ENCODE measurements at regions not wholly inside any gene's neighbourhood (a gene's known extent, or its start where the extent isn't known, plus 50 kb on each side); places are given as distances from the start of the nearest gene placed in this dataset.
A peak's percentile ranks its signal among the peaks of the same experiment; 100 is the strongest.
"Not testable (repeated sequence)": the region's sequence is repeated elsewhere in the genome, so short reads cannot be mapped to it uniquely, and the experiment has no call there.

DNA sequence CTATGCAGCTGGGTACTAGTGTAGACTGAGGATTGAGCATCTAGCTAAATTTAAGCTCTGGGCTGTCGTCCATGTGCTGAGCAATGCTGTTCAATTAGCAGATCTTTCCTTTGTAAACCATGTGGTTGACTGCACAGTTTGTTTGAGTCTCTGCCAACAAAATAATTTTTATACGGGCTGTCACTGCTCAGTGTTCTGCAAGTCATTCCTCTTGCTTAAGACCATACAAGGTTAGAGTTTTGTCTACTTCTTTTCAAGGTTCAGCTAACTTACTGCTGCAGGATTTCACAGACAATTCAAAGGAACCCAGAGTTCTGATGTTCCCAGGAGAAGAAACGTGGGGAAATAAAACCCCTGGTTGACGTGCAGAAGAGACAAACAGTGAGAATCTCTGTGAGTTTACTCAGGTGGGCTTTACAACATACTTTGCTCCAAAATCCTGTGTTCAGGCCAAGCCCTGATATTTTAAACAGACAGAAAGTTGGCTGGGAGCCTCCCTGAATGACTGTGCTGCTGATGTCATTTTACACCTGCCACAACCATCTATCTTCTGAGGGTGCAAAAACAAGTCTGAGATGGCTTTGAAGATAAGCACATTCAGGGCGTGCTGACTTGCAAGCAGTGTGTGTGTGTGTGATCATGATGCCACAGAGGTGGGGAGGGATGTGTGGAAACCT is 177.1 kb upstream of the SVIL start:
- DNase-seq (ENCODE audit: missing footprints) = no peak
- intact Hi-C loops (cut with DNase I) = no loop called here
- peak; percentile 79 for ATAC-seq

- intact Hi-C loops (cut with DNase I) = no loop called here
- DNase-seq (ENCODE audit: missing footprints) = no peak
- ATAC-seq = no peak
These were observed 176.0 kb upstream of the SVIL start for GRCh38 chr10:29810816-29811215.

DNA sequence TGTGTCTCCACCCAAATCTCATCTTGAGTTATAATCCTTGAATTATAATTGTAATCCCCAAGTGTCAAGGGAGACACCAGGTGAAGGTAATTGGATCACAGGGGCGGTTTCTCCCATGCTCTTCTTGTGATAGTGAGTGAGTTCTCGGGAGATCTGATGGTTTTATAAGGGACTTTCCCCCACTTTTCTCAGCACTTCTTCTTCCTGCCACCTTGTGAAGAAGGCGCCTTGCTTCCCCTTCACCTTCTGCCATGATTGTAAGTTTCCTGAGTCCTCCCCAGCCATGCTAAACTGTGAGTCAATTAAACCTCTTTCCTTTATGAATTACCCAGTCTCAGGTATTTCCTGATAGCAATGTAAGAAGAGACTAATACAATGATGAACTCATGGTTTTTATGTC is 175.5 kb upstream of the SVIL start:
- intact Hi-C loops (cut with DNase I); DNase-seq (ENCODE audit: missing footprints); ATAC-seq: not testable (repeated sequence)

DNA sequence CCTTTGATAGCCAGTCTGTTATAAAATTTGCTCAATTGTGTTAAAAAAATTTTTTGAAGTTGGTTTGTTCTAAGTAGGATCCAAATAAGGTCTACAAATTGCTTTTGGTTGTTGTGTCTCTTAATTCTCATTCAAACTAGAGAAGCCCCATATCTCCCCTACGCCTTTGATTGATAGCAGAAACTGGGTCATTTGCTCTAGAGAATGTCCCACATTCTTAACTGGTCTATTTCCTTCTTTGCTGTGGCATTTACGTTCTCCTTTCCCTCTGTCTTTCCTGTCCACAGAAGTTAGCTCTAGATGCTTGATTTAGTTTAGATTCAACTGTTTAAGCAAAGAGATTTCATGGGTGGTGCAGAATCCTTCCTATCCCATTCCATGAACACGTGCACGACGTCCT is 174.6 kb upstream of the SVIL start:
- ATAC-seq = no peak
- no peak for DNase-seq (ENCODE audit: missing footprints)
- intact Hi-C loops (cut with DNase I) = no loop called here

DNA sequence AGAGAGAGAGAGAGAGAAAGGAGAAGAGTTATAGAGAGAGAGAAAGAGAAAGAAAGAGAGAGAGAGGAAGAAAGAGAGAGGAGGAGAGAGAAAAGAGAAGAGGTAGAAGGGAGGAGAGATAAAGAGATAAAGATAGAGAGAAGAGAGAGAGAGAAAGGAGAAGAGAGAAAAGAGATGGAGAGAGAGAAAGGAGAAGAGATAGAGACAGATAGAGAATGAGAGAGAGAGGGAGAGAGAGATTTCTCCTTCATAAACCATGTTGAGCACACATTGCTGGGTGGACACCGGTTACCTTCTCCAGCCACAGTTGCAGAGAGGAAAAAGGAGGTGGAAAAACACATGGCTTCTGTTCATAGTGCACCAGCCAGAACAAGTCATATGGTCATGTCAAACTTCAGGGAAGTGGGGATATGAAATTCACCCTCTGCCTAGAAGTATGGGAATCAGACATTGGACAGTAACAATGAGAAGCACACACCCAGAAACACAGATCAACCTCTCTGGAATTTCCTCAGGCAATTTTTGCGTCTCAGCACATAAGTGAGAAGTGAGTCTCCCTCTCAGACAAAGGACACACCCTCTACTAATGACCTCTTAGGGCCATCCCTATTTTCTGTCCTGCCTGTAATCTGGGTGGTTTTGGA is 172.5 kb upstream of the SVIL start:
- intact Hi-C loops (cut with DNase I) = no loop called here
- ATAC-seq (no peak), DNase-seq (ENCODE audit: missing footprints) (no peak)

DNA sequence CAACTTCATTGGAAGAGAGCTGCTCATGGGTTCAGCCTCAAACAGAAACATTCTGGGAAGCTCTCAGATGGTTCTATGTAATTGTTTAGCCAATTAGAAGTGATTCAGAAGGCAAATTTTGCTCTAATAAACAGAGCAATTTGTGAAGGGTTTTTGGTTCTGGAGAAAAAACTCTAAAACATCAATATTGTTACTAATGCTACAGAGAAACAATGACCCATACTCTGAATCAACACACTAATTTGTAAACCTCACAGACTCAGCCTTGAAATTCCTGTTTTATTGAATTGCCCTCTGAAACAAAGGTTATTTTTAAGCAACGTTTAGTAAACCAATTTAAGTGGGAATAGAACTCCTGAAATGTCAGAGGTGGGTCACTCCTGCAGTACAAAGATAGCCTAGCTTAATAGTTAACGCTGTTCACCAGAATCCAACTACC is 171.6 kb upstream of the SVIL start:
- no peak for ATAC-seq
- intact Hi-C loops (cut with DNase I) = no loop called here
- no peak for DNase-seq (ENCODE audit: missing footprints)

DNA sequence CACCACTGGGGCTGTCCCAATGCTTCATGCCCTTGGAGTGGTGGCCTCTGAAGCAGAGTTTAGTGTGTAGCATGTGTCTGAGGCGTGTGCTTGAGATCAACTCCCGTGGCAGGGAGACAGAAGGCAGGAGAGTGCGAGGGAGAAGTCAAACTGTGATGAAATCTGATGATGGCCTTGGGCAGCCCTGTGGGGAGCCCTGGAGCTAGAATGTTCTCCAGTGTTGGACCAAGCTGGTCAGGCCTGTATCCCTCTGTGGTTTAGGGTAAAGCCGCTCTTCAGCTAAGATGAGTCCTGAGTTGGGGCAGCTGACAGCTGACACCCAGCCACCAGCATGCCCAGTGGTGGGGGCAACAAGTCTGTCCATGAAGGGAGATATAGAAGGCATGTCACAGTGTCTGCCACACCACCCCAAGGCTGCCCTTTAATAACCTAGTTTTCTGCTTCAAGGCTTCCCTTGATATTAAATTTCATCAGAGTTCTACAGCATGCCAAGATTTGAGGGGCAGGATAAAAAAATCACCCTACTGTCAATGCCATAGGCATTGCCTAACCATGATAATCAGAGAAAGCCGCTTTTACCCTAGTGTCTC is 170.5 kb upstream of the SVIL start:
- intact Hi-C loops (cut with DNase I) = no loop called here
- no peak for DNase-seq (ENCODE audit: missing footprints)
- ATAC-seq = peak; percentile 52

- ATAC-seq (peak; percentile 38), DNase-seq (ENCODE audit: missing footprints) (no peak)
- intact Hi-C loops (cut with DNase I) = no loop called here
These were observed 169.5 kb upstream of the SVIL start for GRCh38 chr10:29804025-29804852.

DNA sequence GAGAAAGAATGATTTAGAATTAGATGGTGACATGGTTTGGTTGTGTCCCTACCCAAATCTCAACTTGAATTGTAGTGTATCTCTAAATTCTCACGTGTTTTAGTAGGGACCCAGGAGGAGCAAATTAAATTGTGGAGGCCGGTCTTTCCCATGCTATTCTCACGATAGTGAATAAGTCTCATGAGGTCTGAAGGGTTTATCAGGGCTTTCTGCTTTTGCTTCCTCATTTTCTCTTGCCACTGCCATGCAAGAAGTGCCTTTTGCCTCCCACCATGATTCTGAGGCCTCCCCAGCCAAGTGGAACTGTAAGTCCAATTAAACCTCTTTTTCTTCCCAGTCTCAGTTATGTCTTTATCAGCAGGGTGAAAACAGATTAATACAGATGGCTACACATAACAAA is 167.4 kb upstream of the SVIL start:
- ATAC-seq (no peak), DNase-seq (ENCODE audit: missing footprints) (no peak)
- intact Hi-C loops (cut with DNase I) = no loop called here

- DNase-seq (ENCODE audit: missing footprints) = no peak
- ATAC-seq = no peak
- intact Hi-C loops (cut with DNase I) = loop anchor here (5.0 kb wide), 1 partner anchor 38 kb away; no protein-coding TSS in a partner anchor
These were observed 164.3 kb upstream of the SVIL start for GRCh38 chr10:29798921-29799690.

- DNase-seq (ENCODE audit: missing footprints) (no peak), ATAC-seq (no peak)
- intact Hi-C loops (cut with DNase I) = loop anchor here (5.0 kb wide), 1 partner anchor 40 kb away; no protein-coding TSS in a partner anchor
These were observed 162.8 kb upstream of the SVIL start for GRCh38 chr10:29797616-29798015.

- ATAC-seq (no peak), DNase-seq (ENCODE audit: missing footprints) (no peak)
- intact Hi-C loops (cut with DNase I) = loop anchor here (5.0 kb wide), 1 partner anchor 41 kb away; no protein-coding TSS in a partner anchor
These were observed 161.1 kb upstream of the SVIL start for GRCh38 chr10:29795850-29796249.

DNA sequence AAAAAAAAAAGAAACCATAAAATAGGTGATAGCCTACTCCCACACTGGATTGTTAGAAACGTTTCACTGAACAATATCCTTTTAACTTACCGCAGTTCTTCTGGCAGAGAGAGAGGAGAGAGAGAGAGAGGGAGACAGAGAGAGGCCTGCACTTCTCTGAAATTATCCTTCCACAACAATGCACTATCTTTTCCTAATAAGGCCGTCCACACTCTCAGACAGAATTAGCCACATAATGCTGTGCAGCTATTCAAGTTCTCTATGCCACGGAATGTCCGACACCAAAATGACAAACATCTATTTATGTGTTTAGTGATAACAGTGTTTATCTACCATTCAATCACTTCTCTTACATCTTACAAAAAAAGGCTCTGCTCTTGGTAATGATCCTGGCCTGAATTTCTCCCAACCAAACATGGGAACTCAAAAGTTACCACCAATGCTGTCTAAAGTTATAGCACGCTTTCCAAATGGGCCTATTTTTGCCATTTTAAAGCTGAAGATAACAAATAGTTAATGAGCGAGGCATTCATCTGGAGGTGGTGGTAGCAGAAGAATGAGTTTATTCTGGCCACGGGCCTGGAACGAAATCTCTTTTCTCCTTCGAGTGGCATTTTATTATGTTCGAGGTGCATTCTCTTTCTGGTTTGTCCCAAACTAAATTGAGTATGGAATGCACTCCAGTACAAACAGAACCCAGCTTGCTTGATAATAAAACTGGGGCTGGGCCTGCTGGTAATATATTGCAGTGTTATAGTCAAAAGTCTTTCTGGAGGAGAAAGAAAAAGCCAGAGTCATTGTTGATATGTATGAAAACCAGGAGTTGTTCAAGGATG is 160.2 kb upstream of the SVIL start:
- intact Hi-C loops (cut with DNase I) = loop anchor here (5.0 kb wide), 1 partner anchor 42 kb away; no protein-coding TSS in a partner anchor
- no peak for ATAC-seq
- DNase-seq (ENCODE audit: missing footprints) = no peak

GRCh38 chr10:29791773-29792172 is 157.0 kb upstream of the SVIL start:
- ATAC-seq (no peak), DNase-seq (ENCODE audit: missing footprints) (no peak)
- intact Hi-C loops (cut with DNase I) = no loop called here

DNA sequence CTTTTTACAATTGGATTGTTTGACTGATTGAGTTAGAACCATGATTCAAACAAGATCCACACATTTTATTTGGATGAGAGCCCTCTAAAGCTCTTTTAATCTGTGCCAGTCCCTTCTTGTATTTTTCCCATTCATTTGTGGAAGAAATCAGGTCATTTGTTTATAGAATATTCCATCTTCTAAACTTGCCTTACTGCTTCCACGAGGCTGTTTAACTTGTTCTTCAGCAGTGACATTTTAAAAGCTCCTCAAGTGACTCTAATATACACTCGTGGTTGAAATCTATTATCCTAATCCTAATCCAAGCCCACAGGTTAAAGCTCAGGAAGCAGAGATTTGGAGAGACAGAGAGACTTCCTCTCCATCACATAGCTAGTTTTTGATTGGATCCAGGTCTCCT is 155.4 kb upstream of the SVIL start:
- ATAC-seq (no peak), DNase-seq (ENCODE audit: missing footprints) (no peak)
- intact Hi-C loops (cut with DNase I) = no loop called here

DNA sequence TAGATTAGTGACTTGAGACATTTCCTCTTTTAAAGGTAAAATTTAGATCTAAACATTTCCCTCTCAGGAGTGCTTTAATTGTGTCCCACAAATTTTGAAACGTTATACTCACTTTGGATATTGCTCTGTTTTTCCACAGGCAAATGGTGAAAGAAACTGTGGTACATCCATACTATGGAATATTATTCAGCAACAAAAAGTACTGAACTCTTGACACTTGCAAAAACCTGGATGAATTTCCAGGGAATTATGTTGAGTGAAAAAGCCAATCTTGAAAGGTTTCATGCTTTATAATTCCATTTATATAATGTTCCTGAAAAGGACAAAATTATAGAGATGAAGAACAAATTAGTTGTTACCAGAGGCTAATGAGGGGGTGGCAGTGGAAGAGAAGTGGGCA is 153.3 kb upstream of the SVIL start:
- intact Hi-C loops (cut with DNase I) = no loop called here
- DNase-seq (ENCODE audit: missing footprints) = no peak
- no peak for ATAC-seq

GRCh38 chr10:29785701-29786100 is 150.9 kb upstream of the SVIL start:
- no peak for ATAC-seq
- DNase-seq (ENCODE audit: missing footprints) = no peak
- intact Hi-C loops (cut with DNase I) = no loop called here

Measured in Right ventricle myocardium inferior (tissue), 1 donor.